Esophagus squamous epithelium (tissue), 4 donors: ENCODE measurements at regions not wholly inside any gene's neighbourhood (a gene's known extent, or its start where the extent isn't known, plus 50 kb on each side); places are given as distances from the start of the nearest gene placed in this dataset.

ENCODE experiments used
- POLR2A ChIP-seq, 4 donors: fragments of 450-650 bp; IDR thresholded peaks; one replicate each; pipeline ENCODE4 v1.6.1; 2017; ENCODE audit warnings: antibody characterized with exemption in 4 of 4, mild to moderate bottlenecking in 4 of 4, moderate library complexity in 3 of 4
- TF ChIP-seq, protein P1 (sequence below), 6 experiments: fragments of 450-650 bp in 4 of 6; fragments of 200-600 bp in 2 of 6; sonication (generic) in 2 of 6; IDR thresholded peaks; one replicate each; pipeline ENCODE4 v1.5.1; 2016 to 2019; ENCODE audit warnings: antibody characterized with exemption in 6 of 6, mild to moderate bottlenecking in 4 of 6, moderate library complexity in 4 of 6

DNA sequence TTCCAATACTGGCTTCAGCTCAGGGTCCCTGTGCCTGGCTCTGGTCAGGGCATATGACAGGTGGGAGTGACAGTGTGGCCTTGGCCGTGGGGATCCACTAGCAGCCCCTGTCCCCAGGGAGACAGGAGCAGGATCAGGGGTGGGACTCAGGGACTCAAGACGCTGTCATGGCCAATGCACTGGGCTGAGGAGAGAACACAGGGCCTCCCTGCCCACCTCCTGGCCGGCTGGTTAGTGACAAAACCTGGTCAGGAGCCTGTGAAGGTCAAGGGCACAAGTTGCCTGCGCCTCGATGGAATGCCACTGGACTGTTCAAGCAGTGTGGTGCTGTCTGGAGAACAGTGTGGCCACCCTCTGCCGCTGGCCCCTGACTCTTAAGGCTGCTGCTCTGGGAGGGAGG lies 86.8 kb downstream of the OLFM1 start:
- TF ChIP-seq, protein P1, sequence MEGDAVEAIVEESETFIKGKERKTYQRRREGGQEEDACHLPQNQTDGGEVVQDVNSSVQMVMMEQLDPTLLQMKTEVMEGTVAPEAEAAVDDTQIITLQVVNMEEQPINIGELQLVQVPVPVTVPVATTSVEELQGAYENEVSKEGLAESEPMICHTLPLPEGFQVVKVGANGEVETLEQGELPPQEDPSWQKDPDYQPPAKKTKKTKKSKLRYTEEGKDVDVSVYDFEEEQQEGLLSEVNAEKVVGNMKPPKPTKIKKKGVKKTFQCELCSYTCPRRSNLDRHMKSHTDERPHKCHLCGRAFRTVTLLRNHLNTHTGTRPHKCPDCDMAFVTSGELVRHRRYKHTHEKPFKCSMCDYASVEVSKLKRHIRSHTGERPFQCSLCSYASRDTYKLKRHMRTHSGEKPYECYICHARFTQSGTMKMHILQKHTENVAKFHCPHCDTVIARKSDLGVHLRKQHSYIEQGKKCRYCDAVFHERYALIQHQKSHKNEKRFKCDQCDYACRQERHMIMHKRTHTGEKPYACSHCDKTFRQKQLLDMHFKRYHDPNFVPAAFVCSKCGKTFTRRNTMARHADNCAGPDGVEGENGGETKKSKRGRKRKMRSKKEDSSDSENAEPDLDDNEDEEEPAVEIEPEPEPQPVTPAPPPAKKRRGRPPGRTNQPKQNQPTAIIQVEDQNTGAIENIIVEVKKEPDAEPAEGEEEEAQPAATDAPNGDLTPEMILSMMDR (IDR thresholded peaks at IDR 0.05): no peak
- TF ChIP-seq POLR2A (IDR thresholded peaks at IDR 0.05): no peak
